KMS-11 (cell line): ENCODE measurements at regions not wholly inside any gene's neighbourhood (a gene's known extent, or its start where the extent isn't known, plus 50 kb on each side); places are given as distances from the start of the nearest gene placed in this dataset.

ENCODE experiments used
- H2AFZ ChIP-seq: fragments of 200-600 bp; sonication (generic); 2 replicates; pipeline ENCODE4 v1.6.1; 2016; ENCODE audit warnings: antibody characterized with exemption, mixed run types, low read depth
- H3K27ac ChIP-seq: fragments of 200-600 bp; sonication (generic); 2 replicates; pipeline ENCODE4 v1.6.1; 2016; ENCODE audit warnings: mild to moderate bottlenecking, mixed run types
- H3K27me3 ChIP-seq: fragments of 200-600 bp; sonication (generic); 2 replicates; pipeline ENCODE4 v1.6.1; 2017; ENCODE audit warnings: mild to moderate bottlenecking, low read depth, mixed run types, moderate library complexity; ENCODE audit not compliant: insufficient read depth
- H3K36me3 ChIP-seq: fragments of 200-600 bp; sonication (generic); 2 replicates; pipeline ENCODE4 v1.6.1; 2017; ENCODE audit warnings: mild to moderate bottlenecking, mixed run types; ENCODE audit not compliant: insufficient read depth
- H3K4me1 ChIP-seq: fragments of 200-600 bp; sonication (generic); 2 replicates; pipeline ENCODE4 v1.6.1; 2016; ENCODE audit warnings: mild to moderate bottlenecking, low read depth, mixed run types; ENCODE audit not compliant: poor library complexity, severe bottlenecking
- H3K4me2 ChIP-seq: fragments of 200-600 bp; sonication (generic); 2 replicates; pipeline ENCODE4 v1.7.0; 2016; ENCODE audit warnings: mild to moderate bottlenecking, mixed run types
- H3K4me3 ChIP-seq: fragments of 200-600 bp; sonication (generic); IDR thresholded peaks from 2 replicates; pipeline ENCODE4 v1.6.1; 2017; ENCODE audit warnings: low read depth, low read length, mixed read lengths; ENCODE audit not compliant: insufficient read depth
- H3K79me2 ChIP-seq: fragments of 200-600 bp; sonication (generic); 2 replicates; pipeline ENCODE4 v1.6.1; 2016; ENCODE audit warnings: low read depth, mixed run types; ENCODE audit not compliant: insufficient read depth
- H3K9ac ChIP-seq: fragments of 200-600 bp; sonication (generic); 2 replicates; pipeline ENCODE4 v1.6.1; 2016; ENCODE audit warnings: mild to moderate bottlenecking, mixed run types
- H4K20me1 ChIP-seq: fragments of 200-600 bp; sonication (generic); 2 replicates; pipeline ENCODE4 v1.6.1; 2016; ENCODE audit warnings: mild to moderate bottlenecking, mixed run types; ENCODE audit not compliant: insufficient read depth
- CTCF ChIP-seq: fragments of 200-600 bp; sonication (generic); conservative IDR thresholded peaks from 2 replicates; pipeline ENCODE4 v1.6.1; 2017; ENCODE audit warnings: low read depth, mild to moderate bottlenecking, antibody characterized with exemption, low read length, moderate library complexity, mixed read lengths

GRCh38 chr2:16117791-16118610 is 177.7 kb downstream of the MYCN start:
- TF ChIP-seq CTCF: no peak
- Histone ChIP-seq H3K4me3 (no peak overlapping the region), H3K4me2 (peak overlapping the region; percentile 8; the same call in 1 of the 2 replicates), H2AFZ (no peak overlapping the region), H3K79me2 (no peaks in the 10 kb centered on the region), H3K27ac (peak overlapping the region; percentile 80; the same call in 1 of the 2 replicates), H3K4me1 (peaks cover 42% of the 10 kb centered on the region), H4K20me1 (no peaks in the 10 kb centered on the region), H3K9ac (no peak overlapping the region), H3K27me3 (no peaks in the 10 kb centered on the region), H3K36me3 (no peaks in the 10 kb centered on the region)

- H3K4me2 ChIP-seq: no peak overlapping the region
- no peaks in the 10 kb centered on the region for H3K27me3 ChIP-seq
- no peak overlapping the region for H2AFZ ChIP-seq
- no peak overlapping the region for H3K27ac ChIP-seq
- TF ChIP-seq CTCF: no peak
- H3K79me2 ChIP-seq: no peaks in the 10 kb centered on the region
- no peak overlapping the region for H3K4me3 ChIP-seq
- H4K20me1 ChIP-seq: no peaks in the 10 kb centered on the region
- peaks cover 42% of the 10 kb centered on the region for H3K4me1 ChIP-seq
- no peak overlapping the region for H3K9ac ChIP-seq
- H3K36me3 ChIP-seq: no peaks in the 10 kb centered on the region
Measured at GRCh38 chr2:16117021-16117700, 176.8 kb downstream of the MYCN start.

- TF ChIP-seq CTCF: no peak
- Histone ChIP-seq H3K79me2 (no peaks in the 10 kb centered on the region), H3K4me2 (no peak overlapping the region), H3K36me3 (no peaks in the 10 kb centered on the region), H3K9ac (no peak overlapping the region), H3K4me3 (no peak overlapping the region), H3K27ac (no peak overlapping the region), H4K20me1 (no peaks in the 10 kb centered on the region), H3K27me3 (no peaks in the 10 kb centered on the region), H3K4me1 (peaks cover 40% of the 10 kb centered on the region), H2AFZ (no peak overlapping the region)
Measured at GRCh38 chr2:16115881-16116830, 175.8 kb downstream of the MYCN start.

GRCh38 chr2:16115291-16115690 is 174.9 kb downstream of the MYCN start:
- no peaks in the 10 kb centered on the region for H3K27me3 ChIP-seq
- peaks cover 31% of the 10 kb centered on the region for H3K4me1 ChIP-seq
- no peak for TF ChIP-seq CTCF
- H3K4me3 ChIP-seq: no peak overlapping the region
- no peaks in the 10 kb centered on the region for H3K36me3 ChIP-seq
- no peak overlapping the region for H2AFZ ChIP-seq
- H3K4me2 ChIP-seq: no peak overlapping the region
- no peak overlapping the region for H3K27ac ChIP-seq
- no peaks in the 10 kb centered on the region for H4K20me1 ChIP-seq
- H3K79me2 ChIP-seq: no peaks in the 10 kb centered on the region
- no peak overlapping the region for H3K9ac ChIP-seq
